ENCODE measurements at regions not wholly inside any gene's neighbourhood (a gene's known extent, or its start where the extent isn't known, plus 50 kb on each side); places are given as distances from the start of the nearest gene placed in this dataset.

DNA sequence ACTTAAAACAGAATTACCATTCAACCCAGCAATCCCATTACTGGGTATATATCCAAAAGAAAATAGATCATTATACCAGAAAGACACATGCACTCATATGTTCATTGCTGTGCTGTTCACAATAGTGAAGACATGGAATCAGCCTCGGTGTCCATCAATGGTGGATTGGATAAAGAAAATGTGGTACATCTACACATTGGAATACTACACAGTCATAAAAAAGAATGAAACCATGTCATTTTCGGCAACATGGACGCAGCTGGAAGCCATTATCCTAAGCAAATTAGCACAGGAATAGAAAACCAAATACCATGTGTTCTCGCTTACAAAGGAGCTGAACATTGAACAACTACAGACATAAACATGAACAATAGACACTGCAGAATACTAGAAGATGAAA, 244.8 kb upstream of the PROX1 start:
- no peaks in the 10 kb centered on the region for H3K27me3 ChIP-seq (ENCODE audit: control insufficient read depth in 1 of 2, insufficient read depth in 2 of 2, low read length in 2 of 2)
- H3K4me3 ChIP-seq (ENCODE audit: low read depth in 1 of 2, low read length in 2 of 2), result no peak overlapping the region
- no peaks in the 10 kb centered on the region for H3K4me1 ChIP-seq (ENCODE audit: control insufficient read depth in 1 of 2, insufficient read depth in 2 of 2, low read length in 2 of 2)
- no peak overlapping the region for H3K9ac ChIP-seq (ENCODE audit: low read depth in 1 of 2, low read length in 2 of 2)
- H3K36me3 ChIP-seq (ENCODE audit: control insufficient read depth in 1 of 2, insufficient read depth in 2 of 2, low read length in 2 of 2), result no peaks in the 10 kb centered on the region
- no peaks in the 10 kb centered on the region for H3K9me3 ChIP-seq (ENCODE audit: control insufficient read depth in 1 of 2, low read length in 2 of 2)
- H3K27ac ChIP-seq (ENCODE audit: low read depth, low read length), result no peak overlapping the region

DNA sequence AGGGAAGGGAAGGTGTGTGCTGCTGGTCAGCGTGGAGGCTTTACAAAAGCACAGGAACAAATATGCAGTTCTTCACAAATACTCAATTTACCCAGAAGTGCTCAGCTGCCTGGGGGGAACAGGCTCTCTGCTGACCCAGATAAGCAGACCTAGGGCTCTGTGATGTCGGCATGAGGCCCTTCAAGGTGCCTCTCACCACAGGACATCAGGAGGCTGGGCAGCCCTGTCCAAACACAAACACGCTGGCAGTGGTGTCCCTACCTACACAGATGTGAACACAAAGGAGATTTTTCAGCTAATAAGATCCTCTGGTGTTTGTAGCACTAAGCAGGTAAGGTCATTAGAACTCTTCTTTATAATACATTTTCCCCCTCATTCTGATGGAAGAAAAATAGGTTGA, 243.0 kb upstream of the PROX1 start:
- no peaks in the 10 kb centered on the region for H3K4me1 ChIP-seq (ENCODE audit: control insufficient read depth in 1 of 2, insufficient read depth in 2 of 2, low read length in 2 of 2)
- H3K9ac ChIP-seq (ENCODE audit: low read depth in 1 of 2, low read length in 2 of 2), result no peak overlapping the region

DNA sequence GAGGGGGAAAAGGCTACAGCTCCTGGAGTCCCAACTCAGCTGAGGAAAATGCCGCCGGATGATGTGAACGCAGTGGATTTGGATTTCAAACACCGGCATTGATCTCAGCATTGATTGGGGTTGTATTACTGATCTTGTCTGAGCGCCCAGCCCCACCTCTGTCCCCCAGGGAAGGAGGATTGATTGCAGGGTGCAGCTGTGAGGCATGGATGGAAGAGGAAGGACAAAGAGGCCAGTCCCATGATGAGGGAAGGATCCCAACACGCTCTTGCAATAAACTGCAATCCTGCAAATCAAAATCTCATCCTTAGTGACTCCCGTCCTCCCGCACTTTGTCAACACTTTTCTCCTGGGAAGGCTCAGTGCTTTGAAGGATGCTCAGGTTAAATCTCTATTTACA, 242.3 kb upstream of the PROX1 start:
- Histone ChIP-seq H3K9ac (ENCODE audit: low read depth in 1 of 2, low read length in 2 of 2) (no peak overlapping the region), H3K4me1 (ENCODE audit: control insufficient read depth in 1 of 2, insufficient read depth in 2 of 2, low read length in 2 of 2) (no peaks in the 10 kb centered on the region), H3K27me3 (ENCODE audit: control insufficient read depth in 1 of 2, insufficient read depth in 2 of 2, low read length in 2 of 2) (no peaks in the 10 kb centered on the region), H3K27ac (ENCODE audit: low read depth, low read length) (no peak overlapping the region), H3K36me3 (ENCODE audit: control insufficient read depth in 1 of 2, insufficient read depth in 2 of 2, low read length in 2 of 2) (no peaks in the 10 kb centered on the region), H3K4me3 (ENCODE audit: low read depth in 1 of 2, low read length in 2 of 2) (no peak overlapping the region), H3K9me3 (ENCODE audit: control insufficient read depth in 1 of 2, low read length in 2 of 2) (no peaks in the 10 kb centered on the region)

More for the DNA sequence above, 243.0 kb upstream of the PROX1 start:
- H3K9me3 ChIP-seq (ENCODE audit: control insufficient read depth in 1 of 2, low read length in 2 of 2), result no peaks in the 10 kb centered on the region
- H3K4me3 ChIP-seq (ENCODE audit: low read depth in 1 of 2, low read length in 2 of 2), result no peak overlapping the region
- H3K36me3 ChIP-seq (ENCODE audit: control insufficient read depth in 1 of 2, insufficient read depth in 2 of 2, low read length in 2 of 2), result no peaks in the 10 kb centered on the region
- no peaks in the 10 kb centered on the region for H3K27me3 ChIP-seq (ENCODE audit: control insufficient read depth in 1 of 2, insufficient read depth in 2 of 2, low read length in 2 of 2)
- no peak overlapping the region for H3K27ac ChIP-seq (ENCODE audit: low read depth, low read length)

DNA sequence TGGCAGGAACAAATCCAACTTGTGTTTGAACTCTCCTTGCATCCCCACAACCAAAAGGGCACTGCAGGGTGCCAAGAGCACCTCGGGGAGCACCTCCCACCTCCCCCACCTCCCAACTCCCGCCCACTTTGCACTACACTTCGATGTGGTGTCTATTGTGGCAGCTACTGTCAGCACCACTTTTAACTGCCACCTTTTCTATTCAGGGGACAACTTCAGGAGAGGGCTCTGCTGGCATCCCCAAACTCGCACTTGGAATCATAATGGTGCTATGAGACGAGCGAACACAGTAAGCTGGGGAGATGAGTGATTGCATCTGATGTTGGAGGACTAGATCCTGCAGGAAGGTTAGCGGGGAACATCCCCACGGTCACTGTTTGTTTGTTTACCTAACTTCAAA, 238.2 kb upstream of the PROX1 start:
- Histone ChIP-seq H3K9ac (ENCODE audit: low read depth in 1 of 2, low read length in 2 of 2) (no peak overlapping the region), H3K27ac (ENCODE audit: low read depth, low read length) (no peak overlapping the region), H3K9me3 (ENCODE audit: control insufficient read depth in 1 of 2, low read length in 2 of 2) (no peaks in the 10 kb centered on the region), H3K27me3 (ENCODE audit: control insufficient read depth in 1 of 2, insufficient read depth in 2 of 2, low read length in 2 of 2) (no peaks in the 10 kb centered on the region), H3K36me3 (ENCODE audit: control insufficient read depth in 1 of 2, insufficient read depth in 2 of 2, low read length in 2 of 2) (no peaks in the 10 kb centered on the region), H3K4me3 (ENCODE audit: low read depth in 1 of 2, low read length in 2 of 2) (no peak overlapping the region), H3K4me1 (ENCODE audit: control insufficient read depth in 1 of 2, insufficient read depth in 2 of 2, low read length in 2 of 2) (no peaks in the 10 kb centered on the region)

DNA sequence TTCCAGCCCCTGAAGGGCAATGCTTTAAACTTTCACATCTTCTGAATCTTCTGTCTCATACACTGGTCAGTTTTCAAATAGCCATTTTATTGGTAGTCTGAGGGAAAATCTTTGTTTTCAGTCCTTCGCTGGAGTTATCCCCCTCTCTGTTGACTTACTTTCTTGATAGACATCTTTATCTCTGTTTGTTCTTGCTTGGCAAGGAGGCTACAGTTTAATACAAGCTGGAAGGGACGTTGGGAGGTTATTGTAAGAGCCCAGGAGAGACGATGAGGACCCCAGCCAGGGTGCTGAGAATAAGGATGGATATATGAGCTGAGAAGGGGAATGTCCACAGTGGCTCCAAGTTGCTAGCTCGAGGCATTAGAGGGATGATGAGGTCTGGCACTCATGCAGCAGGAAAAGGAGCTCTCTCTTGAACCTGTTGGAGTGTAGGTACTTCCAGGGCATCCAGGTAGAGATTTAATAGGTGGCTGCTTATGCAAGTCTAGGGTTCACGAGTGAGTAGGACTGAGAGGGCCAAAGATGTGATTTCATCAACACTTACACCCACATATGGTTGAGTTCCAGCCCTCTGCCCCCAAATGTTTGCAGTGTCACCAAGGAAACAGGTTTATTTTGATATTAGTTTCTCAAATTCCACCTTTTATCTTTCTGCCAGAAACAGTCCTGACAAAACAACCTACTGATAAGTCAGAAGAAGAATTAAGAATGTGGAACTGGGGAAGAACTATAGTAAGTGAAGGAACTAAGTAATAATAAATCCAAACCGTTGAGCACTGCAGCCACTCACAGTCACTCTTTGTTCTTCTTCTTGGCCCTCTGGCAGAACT, 237.3 kb upstream of the PROX1 start:
- Histone ChIP-seq H3K27ac (ENCODE audit: low read depth, low read length) (no peak overlapping the region), H3K36me3 (ENCODE audit: control insufficient read depth in 1 of 2, insufficient read depth in 2 of 2, low read length in 2 of 2) (no peaks in the 10 kb centered on the region), H3K27me3 (ENCODE audit: control insufficient read depth in 1 of 2, insufficient read depth in 2 of 2, low read length in 2 of 2) (no peaks in the 10 kb centered on the region), H3K4me1 (ENCODE audit: control insufficient read depth in 1 of 2, insufficient read depth in 2 of 2, low read length in 2 of 2) (no peaks in the 10 kb centered on the region), H3K9me3 (ENCODE audit: control insufficient read depth in 1 of 2, low read length in 2 of 2) (no peaks in the 10 kb centered on the region), H3K4me3 (ENCODE audit: low read depth in 1 of 2, low read length in 2 of 2) (no peak overlapping the region), H3K9ac (ENCODE audit: low read depth in 1 of 2, low read length in 2 of 2) (no peak overlapping the region)

DNA sequence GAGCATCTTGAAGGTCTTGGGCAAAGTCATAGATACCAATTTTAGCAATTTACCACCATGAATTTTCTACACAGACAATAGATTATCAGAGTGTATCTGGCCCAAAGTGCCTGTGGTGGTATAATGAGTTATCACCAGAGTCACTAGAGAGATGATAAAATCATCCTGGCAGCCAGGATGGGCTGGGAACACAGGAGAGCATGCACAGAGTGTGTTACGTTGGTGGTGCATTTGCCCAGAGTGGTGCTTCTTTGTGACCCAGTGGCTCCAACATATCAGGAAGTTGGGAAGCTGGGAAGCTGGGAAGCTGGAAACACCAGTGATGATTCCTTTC, 236.7 kb upstream of the PROX1 start:
- Histone ChIP-seq H3K9me3 (ENCODE audit: control insufficient read depth in 1 of 2, low read length in 2 of 2) (no peaks in the 10 kb centered on the region), H3K4me3 (ENCODE audit: low read depth in 1 of 2, low read length in 2 of 2) (no peak overlapping the region), H3K27me3 (ENCODE audit: control insufficient read depth in 1 of 2, insufficient read depth in 2 of 2, low read length in 2 of 2) (no peaks in the 10 kb centered on the region), H3K9ac (ENCODE audit: low read depth in 1 of 2, low read length in 2 of 2) (no peak overlapping the region), H3K36me3 (ENCODE audit: control insufficient read depth in 1 of 2, insufficient read depth in 2 of 2, low read length in 2 of 2) (no peaks in the 10 kb centered on the region), H3K4me1 (ENCODE audit: control insufficient read depth in 1 of 2, insufficient read depth in 2 of 2, low read length in 2 of 2) (no peaks in the 10 kb centered on the region), H3K27ac (ENCODE audit: low read depth, low read length) (no peak overlapping the region)

DNA sequence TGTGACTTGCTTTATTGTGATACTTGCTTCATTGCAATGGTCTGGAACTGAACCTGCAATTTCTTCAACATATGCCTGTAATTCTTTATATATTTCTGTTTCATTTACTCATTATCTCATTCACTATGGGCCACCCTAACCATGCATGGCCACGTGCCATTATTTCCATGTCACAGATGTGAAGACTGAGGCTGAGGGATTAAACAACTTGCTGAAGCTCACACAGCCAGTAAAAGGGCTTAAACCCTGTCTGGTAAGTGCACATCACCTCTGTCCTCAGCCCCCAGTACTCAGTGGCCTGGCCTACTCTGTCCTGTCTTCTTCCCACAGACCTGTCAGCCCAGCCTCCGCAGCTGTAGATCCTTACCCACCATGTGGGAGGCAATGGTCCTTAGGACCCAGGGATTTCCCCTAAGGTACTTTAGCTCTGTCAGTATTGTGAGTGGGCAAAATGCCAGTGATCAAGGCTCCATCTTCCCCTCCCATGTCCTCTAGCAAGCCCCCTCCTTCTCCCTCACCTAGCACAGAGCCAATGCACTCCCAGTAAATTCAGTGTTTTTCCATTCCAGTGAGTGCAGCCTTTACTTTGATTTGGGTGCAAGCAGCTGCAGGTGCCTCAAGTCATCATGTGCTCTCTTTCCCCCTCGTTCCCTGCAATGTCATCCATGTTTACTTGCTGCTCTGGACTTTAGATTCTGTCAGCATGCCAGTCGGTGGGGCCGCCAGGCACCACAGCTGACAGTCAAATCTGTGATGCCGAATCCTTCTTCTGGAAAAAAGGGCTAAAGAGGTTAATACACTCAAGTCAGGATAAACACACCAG, 228.2 kb upstream of the PROX1 start:
- Histone ChIP-seq H3K4me3 (ENCODE audit: low read depth in 1 of 2, low read length in 2 of 2) (no peak overlapping the region), H3K27ac (ENCODE audit: low read depth, low read length) (no peak overlapping the region), H3K9ac (ENCODE audit: low read depth in 1 of 2, low read length in 2 of 2) (no peak overlapping the region), H3K9me3 (ENCODE audit: control insufficient read depth in 1 of 2, low read length in 2 of 2) (no peaks in the 10 kb centered on the region), H3K4me1 (ENCODE audit: control insufficient read depth in 1 of 2, insufficient read depth in 2 of 2, low read length in 2 of 2) (peaks cover 4 to 6% of the 10 kb centered on the region in 2 donors), H3K27me3 (ENCODE audit: control insufficient read depth in 1 of 2, insufficient read depth in 2 of 2, low read length in 2 of 2) (peaks cover 0 to 2% of the 10 kb centered on the region in 2 donors), H3K36me3 (ENCODE audit: control insufficient read depth in 1 of 2, insufficient read depth in 2 of 2, low read length in 2 of 2) (no peaks in the 10 kb centered on the region)

DNA sequence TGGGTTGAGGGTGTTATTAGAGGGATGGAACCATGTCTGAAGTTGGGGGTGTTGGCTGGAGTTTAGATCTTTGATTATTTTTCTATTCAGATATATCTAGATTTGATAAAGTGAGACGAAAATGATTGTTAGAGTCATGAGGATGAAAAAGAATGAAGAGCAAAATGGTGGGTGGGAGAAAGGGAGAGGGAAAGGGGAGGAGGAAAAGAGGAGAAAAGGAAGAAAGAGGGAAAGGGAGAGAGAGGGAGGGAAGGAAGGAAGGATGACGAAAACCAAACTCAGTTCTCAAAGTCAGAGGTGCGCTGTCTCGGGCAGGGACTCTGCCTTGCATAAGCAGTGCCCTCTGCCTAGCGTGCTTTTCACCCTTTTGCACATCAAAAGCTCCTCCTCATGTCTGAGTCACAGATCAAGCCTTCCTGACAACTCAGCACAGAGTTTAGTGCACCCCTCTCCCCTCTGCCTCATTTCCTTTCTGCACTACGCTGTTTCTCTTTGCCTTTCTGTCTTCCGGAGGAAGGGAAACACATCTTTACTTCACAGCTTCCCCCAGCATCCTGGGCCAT, 225.8 kb upstream of the PROX1 start:
- Histone ChIP-seq H3K27me3 (ENCODE audit: control insufficient read depth in 1 of 2, insufficient read depth in 2 of 2, low read length in 2 of 2) (peaks cover 0 to 2% of the 10 kb centered on the region in 2 donors), H3K9me3 (ENCODE audit: control insufficient read depth in 1 of 2, low read length in 2 of 2) (no peaks in the 10 kb centered on the region), H3K36me3 (ENCODE audit: control insufficient read depth in 1 of 2, insufficient read depth in 2 of 2, low read length in 2 of 2) (no peaks in the 10 kb centered on the region), H3K27ac (ENCODE audit: low read depth, low read length) (no peak overlapping the region), H3K4me1 (ENCODE audit: control insufficient read depth in 1 of 2, insufficient read depth in 2 of 2, low read length in 2 of 2) (peaks cover 4 to 6% of the 10 kb centered on the region in 2 donors), H3K9ac (ENCODE audit: low read depth in 1 of 2, low read length in 2 of 2) (no peak overlapping the region), H3K4me3 (ENCODE audit: low read depth in 1 of 2, low read length in 2 of 2) (no peak overlapping the region)

DNA sequence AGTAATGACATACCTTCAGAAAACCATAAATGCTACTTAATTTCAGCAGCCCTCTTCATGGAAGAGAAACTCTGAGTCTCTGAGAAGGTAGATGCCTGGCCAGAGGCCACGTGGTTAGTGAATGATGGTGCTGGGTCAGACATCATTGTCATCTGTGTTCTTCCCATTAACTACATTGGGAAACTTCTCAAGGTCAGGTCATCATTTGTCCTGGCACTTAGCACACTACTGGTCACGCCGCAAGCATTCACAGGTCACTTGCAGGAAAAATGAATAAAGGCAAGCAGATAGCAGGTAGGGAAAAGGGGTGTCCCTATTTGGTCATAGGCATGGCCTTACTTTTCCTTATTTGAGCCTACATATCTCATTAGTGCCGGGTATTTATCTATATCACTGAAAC, 220.1 kb upstream of the PROX1 start:
- H3K27ac ChIP-seq (ENCODE audit: low read depth, low read length), result no peak overlapping the region
- H3K27me3 ChIP-seq (ENCODE audit: control insufficient read depth in 1 of 2, insufficient read depth in 2 of 2, low read length in 2 of 2), result no peaks in the 10 kb centered on the region
- no peak overlapping the region for H3K9ac ChIP-seq (ENCODE audit: low read depth in 1 of 2, low read length in 2 of 2)
- no peak overlapping the region for H3K4me3 ChIP-seq (ENCODE audit: low read depth in 1 of 2, low read length in 2 of 2)
- no peaks in the 10 kb centered on the region for H3K9me3 ChIP-seq (ENCODE audit: control insufficient read depth in 1 of 2, low read length in 2 of 2)
- H3K36me3 ChIP-seq (ENCODE audit: control insufficient read depth in 1 of 2, insufficient read depth in 2 of 2, low read length in 2 of 2), result no peaks in the 10 kb centered on the region
- no peaks in the 10 kb centered on the region for H3K4me1 ChIP-seq (ENCODE audit: control insufficient read depth in 1 of 2, insufficient read depth in 2 of 2, low read length in 2 of 2)

All from duodenal mucosa (tissue), 2 donors.